CD14-positive monocyte (primary cell): ENCODE measurements at regions not wholly inside any gene's neighbourhood (a gene's known extent, or its start where the extent isn't known, plus 50 kb on each side); places are given as distances from the start of the nearest gene placed in this dataset.

Source experiments
- DNase-seq, 3 donors: peaks; one replicate each; pipeline ENCODE4 v3.0.0-alpha.2; 2011 to 2022
- H2AFZ ChIP-seq: 2 replicates; pipeline ENCODE4 v1.6.0; 2012; ENCODE audit warnings: mild to moderate bottlenecking, low read depth, low read length, inconsistent platforms; ENCODE audit not compliant: insufficient read depth, poor library complexity, severe bottlenecking
- H3K27ac ChIP-seq, 2 donors: 1 replicate in 1 of 2; 2 replicates in 1 of 2; pipeline ENCODE4 v1.5.1; 2012 to 2013; ENCODE audit warnings: low read length in 2 of 2, control low read depth in 1 of 2, inconsistent platforms in 1 of 2, low read depth in 1 of 2, mild to moderate bottlenecking in 1 of 2
- H3K27me3 ChIP-seq, 2 donors: one replicate each; pipeline versions ENCODE4 v1.6.0 to v1.6.1; 2011 to 2013; ENCODE audit warnings: low read length in 2 of 2; ENCODE audit not compliant: control insufficient read depth in 2 of 2, insufficient read depth in 2 of 2
- H3K36me3 ChIP-seq, 2 donors: replicated peaks in 1 of 2; 1 replicate in 1 of 2; 2 replicates in 1 of 2; pipeline versions ENCODE4 v1.5.1 to v1.6.1; 2012 to 2013; ENCODE audit warnings: low read length in 2 of 2, control low read depth in 1 of 2, inconsistent platforms in 1 of 2, mild to moderate bottlenecking in 1 of 2; ENCODE audit not compliant: insufficient read depth in 2 of 2, control insufficient read depth in 1 of 2
- H3K4me1 ChIP-seq, 2 donors: 1 replicate in 1 of 2; 2 replicates in 1 of 2; pipeline versions ENCODE4 v1.5.1 to v1.6.1; 2012 to 2013; ENCODE audit warnings: low read length in 2 of 2, control low read depth in 1 of 2, inconsistent platforms in 1 of 2, mild to moderate bottlenecking in 1 of 2, moderate library complexity in 1 of 2; ENCODE audit not compliant: insufficient read depth in 2 of 2, control insufficient read depth in 1 of 2
- H3K4me2 ChIP-seq: replicated peaks from 2 replicates; pipeline ENCODE3; 2012; ENCODE audit warnings: low read length, moderate library complexity, mild to moderate bottlenecking; ENCODE audit not compliant: poor library complexity, severe bottlenecking; ENCODE audit errors: extremely low read depth
- H3K4me3 ChIP-seq, 3 experiments: fragments of 200-600 bp in 1 of 3; sonication (generic) in 1 of 3; replicated peaks in 1 of 3; 1 replicate in 2 of 3; 2 replicates in 1 of 3; pipeline ENCODE4 v1.5.1; 2011 to 2013; ENCODE audit warnings: low read length in 3 of 3, mild to moderate bottlenecking in 3 of 3, control low read depth in 2 of 3, low read depth in 2 of 3, inconsistent platforms in 1 of 3, moderate library complexity in 1 of 3
- H3K79me2 ChIP-seq: 2 replicates; pipeline ENCODE4 v1.6.0; 2012; ENCODE audit warnings: mild to moderate bottlenecking, control low read depth, inconsistent platforms, low read length, moderate library complexity; ENCODE audit not compliant: insufficient read depth
- H3K9ac ChIP-seq: 2 replicates; pipeline ENCODE4 v1.6.0; 2017; ENCODE audit warnings: low read length, mild to moderate bottlenecking; ENCODE audit not compliant: insufficient read depth, poor library complexity, severe bottlenecking
- H3K9me3 ChIP-seq, 2 donors: replicated peaks in 1 of 2; 1 replicate in 1 of 2; 2 replicates in 1 of 2; pipeline versions ENCODE4 v1.5.1 to v1.6.1; 2012 to 2013; ENCODE audit warnings: low read length in 2 of 2, control low read depth in 1 of 2; ENCODE audit not compliant: control insufficient read depth in 1 of 2, insufficient read depth in 1 of 2
- H4K20me1 ChIP-seq: 2 replicates; pipeline ENCODE4 v1.6.0; 2012; ENCODE audit warnings: mild to moderate bottlenecking, low read length, control low read depth, moderate library complexity; ENCODE audit not compliant: insufficient read depth
- H3K27ac Mint-ChIP-seq, 7 donors: one replicate each; pipeline ENCODE4 v1.8.0; 2020; ENCODE audit warnings: mild to moderate bottlenecking in 7 of 7, mixed read lengths in 7 of 7, moderate library complexity in 6 of 7, inconsistent platforms in 2 of 7
- H3K27me3 Mint-ChIP-seq, 3 donors: one replicate each; pipeline ENCODE4 v1.8.0; 2021 to 2022; ENCODE audit warnings: low read depth in 3 of 3, mild to moderate bottlenecking in 3 of 3, mixed read lengths in 3 of 3, moderate library complexity in 3 of 3, inconsistent platforms in 1 of 3
- H3K36me3 Mint-ChIP-seq, 2 donors: one replicate each; pipeline ENCODE4 v1.8.0; 2020; ENCODE audit warnings: mixed read lengths in 2 of 2, inconsistent platforms in 1 of 2, mild to moderate bottlenecking in 1 of 2
- H3K4me1 Mint-ChIP-seq: one replicate; pipeline ENCODE4 v1.8.0; 2020; ENCODE audit warnings: mild to moderate bottlenecking, mixed read lengths
- H3K4me3 Mint-ChIP-seq, 2 donors: one replicate each; pipeline ENCODE4 v1.8.0; 2020; ENCODE audit warnings: mild to moderate bottlenecking in 2 of 2, mixed read lengths in 2 of 2, moderate library complexity in 1 of 2
- H3K9me3 Mint-ChIP-seq, 7 donors: one replicate each; pipeline ENCODE4 v1.8.0; 2020 to 2022; ENCODE audit warnings: mixed read lengths in 7 of 7, mild to moderate bottlenecking in 6 of 7, moderate library complexity in 6 of 7, inconsistent platforms in 2 of 7
- CTCF ChIP-seq: fragments of 200-600 bp; IDR thresholded peaks from one replicate; pipeline ENCODE4 v1.8.0; 2022; ENCODE audit warnings: antibody characterized with exemption, mild to moderate bottlenecking
- WGBS: methylation state at CpG from one replicate; pipeline ENCODE4 v1.1.5; 2013; ENCODE audit warnings: missing lambda C conversion rate; ENCODE audit not compliant: insufficient coverage; 5-methylcytosine and 5-hydroxymethylcytosine counted together
- intact Hi-C, 2 donors: fragments of 100-400 bp; cut with micrococcal nuclease; formaldehyde crosslinking; loops; one replicate each; pipeline versions ENCODE4 v1.15.0 to v1.15.1; 2023

- Histone ChIP-seq H3K27me3 (peaks cover 0 to under 1% of the 10 kb centered on the region in 2 donors), H3K36me3 (no peaks in the 10 kb centered on the region), H3K4me3 (no peak overlapping the region), H3K4me1 (peaks cover 4 to 6% of the 10 kb centered on the region in 2 donors), H3K79me2 (no peaks in the 10 kb centered on the region), H3K9me3 (peaks cover 0 to 3% of the 10 kb centered on the region in 2 donors), H4K20me1 (no peaks in the 10 kb centered on the region), H3K9ac (no peak overlapping the region), H3K27ac (no peak overlapping the region), H3K4me2 (no peak overlapping the region), H2AFZ (no peak overlapping the region)
- no peak for DNase-seq
- H3K27me3 Mint-ChIP-seq, result peaks cover 1 to 4% (median 2%) of the 10 kb centered on the region in 3 donors
- peaks cover 0 to 6% (median 0%) of the 10 kb centered on the region in 7 donors for H3K9me3 Mint-ChIP-seq
- no peak overlapping the region for H3K4me3 Mint-ChIP-seq
- H3K27ac Mint-ChIP-seq, result no peak overlapping the region
- intact Hi-C loops, result no loop called here
- H3K36me3 Mint-ChIP-seq, result no peaks in the 10 kb centered on the region
- peaks cover 15% of the 10 kb centered on the region for H3K4me1 Mint-ChIP-seq
- no peak for TF ChIP-seq CTCF
- 100% methylated on average over 1 of the region's 4 CpGs for WGBS
These were observed 57.4 kb downstream of the OR2K2 start for GRCh38 chr9:111272581-111272980.

- Histone ChIP-seq H2AFZ (no peak overlapping the region), H3K9ac (no peak overlapping the region), H3K4me3 (no peak overlapping the region), H3K79me2 (no peaks in the 10 kb centered on the region), H4K20me1 (no peaks in the 10 kb centered on the region), H3K27me3 (no peaks in the 10 kb centered on the region), H3K4me2 (no peak overlapping the region), H3K27ac (no peak overlapping the region), H3K4me1 (peaks cover 4 to 6% of the 10 kb centered on the region in 2 donors), H3K36me3 (no peaks in the 10 kb centered on the region), H3K9me3 (peaks cover 0 to 3% of the 10 kb centered on the region in 2 donors)
- H3K27ac Mint-ChIP-seq, result no peak overlapping the region
- H3K4me3 Mint-ChIP-seq, result no peak overlapping the region
- intact Hi-C loops, result no loop called here
- peaks cover 10% of the 10 kb centered on the region for H3K4me1 Mint-ChIP-seq
- peaks cover 0 to 4% (median 2%) of the 10 kb centered on the region in 3 donors for H3K27me3 Mint-ChIP-seq
- H3K36me3 Mint-ChIP-seq, result peaks cover 0 to 2% of the 10 kb centered on the region in 2 donors
- TF ChIP-seq CTCF, result no peak
- peaks cover 0 to 10% (median 3%) of the 10 kb centered on the region in 7 donors for H3K9me3 Mint-ChIP-seq
- 90% methylated on average over 2 of the region's 4 CpGs for WGBS
- DNase-seq, result no peak
These were observed 58.4 kb downstream of the OR2K2 start for GRCh38 chr9:111271481-111272080.
